Ishikawa (cell line): ENCODE measurements at regions not wholly inside any gene's neighbourhood (a gene's known extent, or its start where the extent isn't known, plus 50 kb on each side); places are given as distances from the start of the nearest gene placed in this dataset.

Experiments
- CEBPB ChIP-seq: IDR thresholded peaks from 2 replicates; pipeline ENCODE4 v1.6.1; 2012
- EGR1 ChIP-seq: IDR thresholded peaks from 2 replicates; pipeline ENCODE4 v1.6.1; 2012
- EP300 ChIP-seq: IDR thresholded peaks from 2 replicates; pipeline ENCODE4 v1.6.1; 2012; ENCODE audit warnings: borderline replicate concordance
- FOXM1 ChIP-seq: IDR thresholded peaks from 2 replicates; pipeline ENCODE4 v1.6.1; 2012; ENCODE audit warnings: low read depth, borderline replicate concordance
- MAX ChIP-seq: IDR thresholded peaks from 2 replicates; pipeline ENCODE4 v1.6.1; 2012
- RAD21 ChIP-seq: IDR thresholded peaks from 2 replicates; pipeline ENCODE4 v1.6.1; 2012; ENCODE audit warnings: low read depth
- REST ChIP-seq: IDR thresholded peaks from 2 replicates; pipeline ENCODE4 v1.6.1; 2012; ENCODE audit warnings: low read depth, mild to moderate bottlenecking
- TAF1 ChIP-seq: IDR thresholded peaks from 2 replicates; pipeline ENCODE4 v1.6.1; 2012; ENCODE audit warnings: low read depth, mild to moderate bottlenecking
- TCF12 ChIP-seq: IDR thresholded peaks from 2 replicates; pipeline ENCODE4 v1.6.1; 2012; ENCODE audit warnings: low read depth
- TEAD4 ChIP-seq: IDR thresholded peaks from 2 replicates; pipeline ENCODE4 v1.6.1; 2012
- USF1 ChIP-seq: IDR thresholded peaks from 2 replicates; pipeline ENCODE4 v1.6.1; 2012

GRCh38 chr2:125839945-125840344 lies 816.0 kb upstream of the GYPC start:
- TF ChIP-seq TCF12 (no peak), MAX (no peak), TAF1 (no peak), RAD21 (no peak), EP300 (no peak), TEAD4 (no peak), REST (no peak), USF1 (no peak), EGR1 (no peak), FOXM1 (no peak), CEBPB (no peak)
